SK-N-MC (cell line): ENCODE measurements at regions not wholly inside any gene's neighbourhood (a gene's known extent, or its start where the extent isn't known, plus 50 kb on each side); places are given as distances from the start of the nearest gene placed in this dataset.

ENCODE experiments used
- EZH2 ChIP-seq: fragments of 200-600 bp; sonication (generic); IDR thresholded peaks from one replicate; pipeline ENCODE4 v1.6.1; 2017; ENCODE audit warnings: antibody characterized with exemption
- FOXP2 ChIP-seq: optimal IDR thresholded peaks from 2 replicates; pipeline ENCODE3; 2011; ENCODE audit warnings: mild to moderate bottlenecking, moderate library complexity; ENCODE audit not compliant: insufficient read depth; ENCODE audit errors: extremely low read length, control extremely low read depth
- POLR2AphosphoS5 ChIP-seq: IDR thresholded peaks from 2 replicates; pipeline ENCODE4 v1.6.1; 2012; ENCODE audit warnings: mild to moderate bottlenecking, low read depth, low read length, borderline replicate concordance

GRCh38 chr4:30094887-30095286, 625.3 kb upstream of the PCDH7 start:
- TF ChIP-seq EZH2: no peak
- TF ChIP-seq POLR2AphosphoS5: no peak
- TF ChIP-seq FOXP2: no peak
